ENCODE measurements at regions not wholly inside any gene's neighbourhood (a gene's known extent, or its start where the extent isn't known, plus 50 kb on each side); places are given as distances from the start of the nearest gene placed in this dataset.
"Not testable (repeated sequence)": the region's sequence is repeated elsewhere in the genome, so short reads cannot be mapped to it uniquely, and the experiment has no call there.

DNA sequence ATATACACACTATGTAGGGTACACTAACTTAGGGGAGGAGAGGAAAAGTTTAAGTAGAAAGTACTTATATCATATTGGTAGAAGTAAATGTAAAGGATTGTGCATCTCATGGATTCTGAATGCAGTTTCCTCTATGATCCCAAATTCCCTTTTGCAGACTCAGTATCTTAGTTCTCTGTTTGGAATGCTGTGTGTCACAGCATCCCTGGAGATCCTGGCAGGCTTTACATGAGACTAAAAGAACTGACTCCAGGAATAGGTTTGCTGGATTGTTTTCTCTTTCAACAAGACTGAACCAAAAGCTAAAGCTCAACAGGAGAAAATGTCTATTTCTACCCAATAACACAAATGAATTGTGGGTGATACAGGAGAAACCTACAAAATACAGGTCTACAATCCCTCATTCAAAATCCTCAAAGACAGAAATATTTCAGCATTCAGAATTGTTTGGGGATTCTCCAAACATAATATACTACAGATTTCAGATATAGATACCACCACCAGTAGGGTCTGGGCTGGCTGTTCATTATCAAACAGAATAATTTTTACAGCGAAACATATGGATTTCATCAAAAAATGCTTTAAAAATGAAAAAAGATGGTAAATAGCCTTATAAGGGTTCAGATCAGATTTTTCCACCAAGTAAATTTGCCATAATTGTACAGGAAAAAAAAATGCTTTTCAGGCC is 324.7 kb upstream of the GRAMD2B start:
- no peak for DNase-seq

DNA sequence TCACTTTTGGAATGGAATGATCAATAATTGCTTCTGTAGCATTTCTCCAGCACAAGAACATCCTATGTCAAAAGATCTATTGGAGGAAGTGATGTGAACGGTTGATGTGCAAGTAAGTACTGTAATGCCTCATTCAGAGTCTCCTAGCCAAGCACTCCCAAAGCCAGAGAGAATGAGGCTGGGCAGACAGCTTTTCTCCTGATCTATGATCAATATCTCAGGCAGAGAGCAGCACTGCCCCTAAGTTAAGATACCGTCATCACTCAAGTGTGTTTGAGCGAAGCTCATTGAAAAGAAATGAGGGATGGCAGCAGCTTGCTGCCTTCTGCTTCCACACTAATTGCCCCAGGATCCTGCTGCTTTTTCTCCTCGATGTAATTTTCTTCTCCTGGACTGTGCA is 324.1 kb upstream of the GRAMD2B start:
- DNase-seq = no peak

DNA sequence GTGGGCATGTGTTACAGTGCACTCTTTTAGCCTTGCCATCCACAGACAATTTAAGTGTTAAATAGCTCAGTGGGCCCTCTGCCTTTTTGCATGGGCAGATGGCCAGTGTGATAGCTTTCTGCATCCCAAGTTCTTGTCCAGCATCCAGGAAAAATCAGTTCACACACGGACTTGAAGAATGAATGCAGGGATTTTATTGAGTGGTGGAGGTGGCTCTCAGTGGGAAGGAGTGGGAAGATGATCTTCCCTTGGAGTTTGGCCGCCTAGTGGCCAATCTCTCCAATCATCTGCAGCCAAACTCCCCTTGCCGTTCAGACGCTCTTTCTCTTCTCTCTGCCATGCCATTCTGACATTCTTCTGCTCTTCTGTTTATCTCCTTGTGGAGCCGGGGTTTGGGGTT is 322.4 kb upstream of the GRAMD2B start:
- DNase-seq = no peak

DNA sequence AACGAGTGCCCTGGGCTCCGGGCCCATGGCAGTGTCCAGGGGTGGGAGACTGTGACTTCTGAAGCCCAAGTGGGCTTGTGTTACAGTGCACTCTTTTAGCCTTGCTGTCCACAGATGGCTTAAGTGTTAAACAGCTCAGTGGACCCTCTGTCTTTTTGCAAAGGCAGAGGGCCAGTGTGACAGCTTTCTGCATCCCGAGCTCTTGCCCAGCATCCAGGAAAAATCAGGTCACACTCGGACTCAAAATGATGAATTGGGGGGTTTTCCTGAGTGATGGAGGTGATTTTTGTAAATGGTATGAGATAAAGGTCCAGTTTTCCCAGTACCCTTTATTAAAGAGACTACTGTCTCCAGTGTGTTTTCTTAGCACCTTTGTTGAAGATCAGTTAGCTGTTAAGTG is 321.3 kb upstream of the GRAMD2B start:
- DNase-seq = no peak

DNA sequence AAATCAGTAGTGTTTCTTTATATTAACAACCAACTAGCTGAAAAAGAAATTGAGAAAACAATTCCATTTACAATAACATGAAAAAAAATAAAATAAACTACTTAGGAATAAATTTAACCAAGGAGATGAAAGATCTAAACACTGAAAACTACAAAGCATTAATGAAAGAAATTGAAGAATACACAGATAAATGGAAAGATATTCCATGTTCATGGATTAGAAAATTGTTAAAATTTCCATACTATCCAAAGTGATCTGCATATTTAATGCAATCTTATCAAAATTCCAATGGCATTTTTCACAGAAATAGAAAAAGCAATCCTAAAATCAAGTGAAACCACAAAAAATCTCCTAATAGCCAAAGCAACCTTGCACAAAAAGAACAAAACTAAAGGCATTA is 320.2 kb upstream of the GRAMD2B start:
- no peak for DNase-seq

DNA sequence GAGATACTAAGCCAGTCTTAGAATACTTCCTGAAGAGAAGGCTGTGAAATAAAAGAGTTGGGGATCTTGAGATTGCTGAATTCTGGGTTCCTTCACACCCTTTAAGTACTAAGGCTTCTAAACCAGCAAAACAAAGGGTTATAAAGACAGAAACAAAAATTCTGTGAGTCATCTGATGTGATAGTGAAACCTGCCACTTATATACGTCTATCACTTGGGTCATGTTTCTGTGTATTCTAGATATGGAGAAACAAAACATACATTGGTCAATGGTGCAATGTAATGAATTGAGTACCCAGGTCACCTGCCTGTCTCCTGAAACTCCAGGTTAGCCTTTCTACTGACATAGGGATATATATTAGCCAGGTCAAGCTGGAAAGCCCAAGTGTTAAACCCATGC is 319.3 kb upstream of the GRAMD2B start:
- DNase-seq = no peak

DNA sequence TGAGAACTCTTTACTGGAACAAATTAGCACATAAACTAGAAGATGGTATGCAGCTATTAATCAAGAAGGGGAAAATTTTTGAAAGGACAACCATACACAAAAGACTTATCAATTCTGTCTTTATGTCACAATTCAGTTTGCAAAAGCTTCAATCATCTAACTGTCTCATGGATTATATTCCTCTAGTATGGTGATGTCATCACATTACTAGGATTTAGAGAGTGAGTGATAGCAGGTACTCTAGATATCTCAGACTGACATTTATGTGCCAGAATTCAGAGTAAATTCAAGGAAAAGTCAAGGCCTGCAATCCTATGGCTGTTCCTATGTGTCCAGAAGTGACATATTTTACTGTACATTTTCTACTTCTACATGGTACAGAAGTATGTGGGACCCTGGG is 318.9 kb upstream of the GRAMD2B start:
- no peak for DNase-seq

DNA sequence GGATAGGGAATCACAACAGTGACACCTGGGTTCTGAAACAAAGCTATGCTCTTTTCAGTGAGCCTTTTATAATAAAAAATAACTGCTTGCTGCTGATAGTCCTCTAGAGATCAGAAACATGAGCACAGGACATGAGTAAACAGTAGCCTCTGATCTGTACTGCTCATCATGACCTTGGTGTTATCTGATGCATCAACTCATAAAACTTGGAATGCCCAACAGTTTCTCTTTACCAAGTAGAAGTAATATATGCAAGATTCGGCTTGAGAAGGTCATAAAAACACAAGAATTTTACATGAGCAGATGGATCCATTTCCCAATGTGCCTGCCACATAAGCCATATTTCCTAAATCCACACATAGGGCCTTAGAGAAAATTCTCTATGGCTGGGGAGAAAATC is 318.3 kb upstream of the GRAMD2B start:
- DNase-seq = no peak

DNA sequence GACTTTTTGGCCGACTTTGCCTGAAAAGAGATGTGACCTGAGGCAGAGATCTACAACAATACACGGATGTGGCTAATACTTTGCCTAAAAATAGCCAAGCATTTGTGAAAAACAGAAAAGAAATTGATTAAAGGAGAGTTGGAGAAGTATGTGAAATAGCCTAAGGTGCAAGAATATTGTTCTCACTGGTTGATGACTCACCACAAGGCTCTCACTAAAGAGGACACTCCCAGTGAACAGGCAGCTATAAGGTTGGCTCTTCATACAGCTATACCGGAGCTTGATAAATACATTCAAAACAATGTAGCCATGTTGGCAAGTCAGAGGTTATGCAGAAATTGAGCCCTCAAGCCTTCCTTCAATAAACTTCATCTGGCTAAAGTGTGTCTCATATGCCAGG is 317.2 kb upstream of the GRAMD2B start:
- no peak for DNase-seq

DNA sequence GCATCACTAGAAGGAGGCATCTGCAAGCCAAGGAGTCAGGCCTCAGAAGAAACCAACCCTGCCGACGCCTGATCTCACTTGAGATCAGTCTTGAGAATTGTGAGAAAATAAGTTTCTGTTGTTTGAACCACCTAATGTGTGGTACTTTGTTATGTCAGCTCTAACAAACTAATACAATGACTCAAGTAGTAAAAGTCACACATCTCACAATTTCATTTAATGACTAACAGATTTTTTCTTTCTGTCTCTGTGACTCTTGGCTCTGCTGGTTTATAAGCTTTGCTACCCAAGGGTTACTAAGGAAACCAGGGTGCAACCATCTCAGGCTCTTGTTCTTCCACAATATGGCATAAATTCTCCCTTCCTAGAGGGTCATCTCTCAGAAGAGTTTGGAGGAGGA is 315.8 kb upstream of the GRAMD2B start:
- no peak for DNase-seq

DNA sequence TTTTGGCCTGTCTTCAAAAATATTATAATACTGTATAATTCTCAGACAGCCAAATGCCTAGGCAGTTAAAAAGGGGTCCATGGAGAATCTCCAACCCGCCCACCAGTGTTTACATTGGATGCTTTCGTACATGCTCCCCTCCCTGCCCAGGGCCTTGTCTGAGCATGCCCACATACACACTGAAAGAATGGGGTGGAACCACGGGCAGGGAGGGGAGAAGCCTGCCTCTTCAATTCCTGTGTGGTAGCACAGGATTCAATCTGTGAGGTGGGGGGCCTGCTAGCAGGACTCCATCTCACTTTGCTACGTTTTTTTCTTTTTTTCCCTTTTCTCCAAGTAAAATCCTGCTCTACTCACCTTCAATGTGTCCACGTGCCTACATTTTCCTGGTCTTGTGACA is 314.7 kb upstream of the GRAMD2B start:
- no peak for DNase-seq

DNA sequence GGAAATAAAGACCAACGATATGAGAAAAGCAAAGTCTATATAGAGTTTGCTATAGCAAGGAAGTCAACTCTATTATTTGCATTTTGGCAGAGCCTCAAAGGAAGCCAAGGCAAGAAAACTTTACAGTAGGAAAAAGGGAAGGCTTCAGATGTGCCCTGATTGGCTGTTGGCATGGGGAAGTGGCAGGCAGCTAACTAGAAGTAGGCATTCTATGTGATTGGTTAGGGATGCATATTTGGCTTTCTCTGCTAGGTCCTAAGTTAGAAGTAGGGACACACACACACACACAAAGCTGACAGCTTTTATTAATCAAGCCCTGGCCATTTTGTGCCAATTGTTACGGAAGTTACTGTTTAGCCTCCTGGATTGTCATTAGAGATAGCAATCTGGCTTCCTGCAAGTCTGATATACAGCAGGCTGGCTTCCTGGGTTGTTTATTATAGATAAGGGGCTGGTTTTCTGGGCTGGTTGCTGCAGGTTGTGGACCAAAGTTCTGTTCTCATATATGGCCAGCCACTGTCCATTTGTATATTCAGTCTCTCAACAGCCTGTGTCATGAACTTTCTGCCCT is 308.1 kb upstream of the GRAMD2B start:
- no peak for DNase-seq

DNA sequence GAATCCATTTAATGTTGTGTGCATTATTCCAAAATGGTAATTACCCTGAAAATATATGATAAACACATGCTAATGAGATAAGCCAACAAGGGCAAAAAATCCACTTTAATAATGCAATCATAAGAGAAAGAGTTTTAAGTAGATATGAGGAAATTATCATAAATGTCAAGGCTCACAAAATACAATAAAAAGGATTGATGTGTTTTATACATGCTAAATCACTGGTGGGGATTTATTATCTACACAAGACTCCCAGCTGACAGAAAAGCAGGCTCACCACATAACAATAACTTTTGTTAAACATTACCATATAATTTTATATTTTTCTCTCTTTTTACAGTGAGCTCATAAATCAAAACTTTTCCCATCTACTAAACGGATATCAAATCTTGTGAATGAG is 306.2 kb upstream of the GRAMD2B start:
- DNase-seq = no peak

DNA sequence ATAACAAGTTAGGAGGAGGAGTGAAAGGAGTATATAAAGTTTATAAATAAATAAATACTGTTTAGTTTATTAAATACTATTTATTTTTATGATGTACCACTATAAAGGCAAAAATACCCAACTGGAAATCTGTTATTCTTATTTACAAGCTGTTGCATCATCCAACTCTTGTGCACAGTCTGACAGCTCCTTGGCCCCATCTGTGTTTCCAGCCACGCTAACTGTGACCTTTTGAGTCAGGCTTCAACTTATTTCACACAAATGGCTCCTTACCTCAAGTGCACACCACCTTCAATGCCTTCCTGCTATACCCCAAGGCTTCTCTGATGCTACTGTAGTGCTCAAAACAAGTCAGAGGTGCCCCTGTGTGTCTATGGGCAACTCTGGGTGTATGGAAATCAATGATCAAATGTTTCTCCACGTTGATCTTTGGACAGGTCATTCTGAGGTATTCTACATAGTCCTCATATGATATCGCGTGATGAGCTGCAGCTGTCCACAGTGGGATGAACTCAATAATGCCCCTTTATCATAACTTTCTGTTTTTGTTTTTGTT is 303.2 kb upstream of the GRAMD2B start:
- no peak for DNase-seq

DNA sequence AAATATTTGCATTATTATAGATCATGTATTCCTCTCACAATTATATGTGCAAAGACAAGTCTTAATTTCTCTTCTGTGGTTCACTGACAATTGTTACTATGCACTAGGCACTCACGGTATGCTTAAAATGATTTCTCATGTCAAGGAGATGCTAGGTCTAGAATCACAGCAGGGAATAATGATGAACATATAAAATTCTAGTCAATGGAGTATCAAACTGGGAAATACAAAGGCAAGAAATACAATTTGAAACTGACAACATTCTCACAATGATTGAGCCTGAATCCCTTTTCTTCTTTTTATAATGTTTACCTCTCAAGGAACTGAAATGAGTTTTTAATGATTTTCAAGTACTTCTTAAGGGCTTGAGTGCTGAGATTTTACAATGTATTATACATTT is 302.3 kb upstream of the GRAMD2B start:
- no peak for DNase-seq

DNA sequence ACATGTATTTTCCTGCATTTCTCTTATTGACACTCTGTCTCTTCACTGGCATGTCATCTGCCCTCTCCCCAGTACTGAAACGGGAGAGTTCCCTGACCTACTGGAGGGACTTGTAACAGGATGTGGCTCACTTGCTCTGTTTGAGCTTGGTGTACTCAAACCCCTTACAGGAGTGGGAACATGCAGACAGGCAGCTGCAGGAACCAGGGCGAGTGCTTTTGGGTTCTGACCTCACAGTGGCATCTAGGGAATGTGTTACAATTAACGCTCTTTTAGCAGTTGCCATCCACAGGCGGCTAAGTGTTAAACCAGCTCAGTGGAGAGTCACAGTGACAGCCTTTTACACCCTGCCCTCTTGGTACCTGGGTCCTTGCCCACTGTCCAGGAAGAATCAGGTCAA is 300.3 kb upstream of the GRAMD2B start:
- no peak for DNase-seq

DNA sequence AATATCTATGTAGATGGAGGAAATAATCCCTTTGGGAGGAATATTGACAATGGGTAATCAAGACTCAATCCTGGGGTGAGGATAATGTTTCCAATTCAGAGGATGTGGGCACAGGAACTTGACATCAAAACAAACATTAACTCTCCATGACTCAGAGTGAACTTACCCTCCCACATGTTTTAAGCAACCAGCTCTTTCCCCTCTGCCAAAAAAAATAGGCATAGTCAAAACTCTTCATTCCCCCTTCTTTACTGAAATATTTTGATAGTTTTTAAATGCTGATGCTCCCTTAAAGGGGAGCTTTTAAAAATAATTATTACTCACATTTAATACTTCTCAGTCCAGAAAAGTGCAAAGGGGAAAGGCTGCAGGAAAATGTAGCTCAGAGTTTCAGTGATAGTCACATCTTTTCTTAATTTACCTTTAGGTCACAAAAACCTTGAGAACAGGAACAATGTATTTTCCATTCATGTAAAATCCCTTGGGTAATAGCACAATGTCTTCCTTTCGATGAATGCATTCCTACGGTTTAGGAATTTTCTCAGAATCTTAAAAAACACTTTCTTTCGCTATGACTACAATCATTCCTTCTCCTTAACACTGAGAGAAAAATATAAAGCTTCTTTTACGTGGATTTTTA is 298.4 kb upstream of the GRAMD2B start:
- no peak for DNase-seq

DNA sequence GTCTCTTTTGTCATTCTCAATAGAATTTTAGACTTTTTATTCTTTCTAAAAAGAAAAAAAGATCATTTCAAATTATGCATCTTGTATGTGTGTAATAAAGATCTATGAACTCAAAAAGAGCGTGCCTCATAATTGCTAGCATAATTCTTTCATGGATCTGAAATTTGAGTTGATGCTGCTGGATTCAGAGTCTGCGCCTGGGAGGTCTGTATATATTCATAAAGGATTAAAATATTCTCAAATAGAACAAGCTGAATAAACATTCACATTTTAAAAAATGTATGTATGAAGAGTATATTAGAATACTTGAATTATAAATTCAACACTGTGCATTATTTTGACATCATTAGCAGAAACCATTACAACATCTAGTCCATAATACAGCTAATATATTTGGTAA is 297.8 kb upstream of the GRAMD2B start:
- DNase-seq = no peak

DNA sequence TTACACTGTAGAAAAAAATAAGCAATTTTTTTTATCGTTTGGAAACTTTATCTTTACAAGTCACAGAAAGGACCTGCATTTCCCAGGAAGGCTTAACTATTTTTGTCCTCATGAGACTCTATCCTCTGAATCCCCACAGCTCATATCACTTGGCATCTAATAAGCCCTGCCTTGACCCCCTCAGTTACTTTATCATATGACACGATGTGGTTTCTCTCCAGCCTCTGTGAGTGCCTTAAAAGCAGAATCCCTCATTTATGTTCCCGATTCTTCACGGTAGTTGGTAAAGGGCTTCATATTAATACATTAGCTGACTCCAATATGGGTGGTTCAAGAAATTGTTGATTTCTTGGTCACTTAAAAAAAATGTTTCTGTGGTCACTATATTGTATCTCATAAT is 296.6 kb upstream of the GRAMD2B start:
- DNase-seq = no peak

DNA sequence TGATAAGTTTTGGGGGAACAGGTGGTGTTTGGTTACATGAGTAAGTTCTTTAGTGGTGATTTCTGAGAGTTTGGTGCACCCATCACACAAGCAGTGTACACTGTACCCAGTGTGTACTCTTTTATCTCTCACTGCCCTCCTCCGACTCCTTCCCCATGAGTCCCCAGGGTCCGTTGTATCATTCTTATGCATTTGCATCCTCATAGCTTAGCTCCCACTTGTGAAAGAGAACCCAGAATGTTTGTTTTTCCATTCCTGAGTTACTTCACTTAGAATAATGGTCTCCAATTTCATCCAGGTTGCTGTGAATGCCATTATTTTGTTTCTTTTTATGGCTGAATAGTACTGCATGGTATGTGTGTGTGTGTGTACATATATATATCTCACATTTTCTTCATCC is 295.8 kb upstream of the GRAMD2B start:
- DNase-seq = not testable (repeated sequence)

DNA sequence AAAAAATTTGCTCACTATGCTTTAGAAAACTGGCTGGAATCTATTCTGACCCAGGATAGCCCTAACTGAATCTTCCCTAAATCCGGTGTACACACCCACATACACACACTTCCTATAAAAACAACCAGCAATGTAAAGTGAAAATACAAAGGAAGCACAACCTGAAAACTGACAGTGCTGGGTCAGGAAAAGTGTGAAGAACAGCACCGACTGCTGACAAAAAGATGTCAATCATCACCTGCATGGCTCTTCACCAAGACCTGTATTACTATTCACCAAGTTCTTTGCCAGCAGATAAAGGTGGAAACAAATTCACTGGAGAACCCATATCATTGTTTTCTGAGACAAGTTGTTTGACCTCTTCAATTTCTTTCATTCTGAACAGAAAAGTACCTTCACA is 293.8 kb upstream of the GRAMD2B start:
- no peak for DNase-seq

DNA sequence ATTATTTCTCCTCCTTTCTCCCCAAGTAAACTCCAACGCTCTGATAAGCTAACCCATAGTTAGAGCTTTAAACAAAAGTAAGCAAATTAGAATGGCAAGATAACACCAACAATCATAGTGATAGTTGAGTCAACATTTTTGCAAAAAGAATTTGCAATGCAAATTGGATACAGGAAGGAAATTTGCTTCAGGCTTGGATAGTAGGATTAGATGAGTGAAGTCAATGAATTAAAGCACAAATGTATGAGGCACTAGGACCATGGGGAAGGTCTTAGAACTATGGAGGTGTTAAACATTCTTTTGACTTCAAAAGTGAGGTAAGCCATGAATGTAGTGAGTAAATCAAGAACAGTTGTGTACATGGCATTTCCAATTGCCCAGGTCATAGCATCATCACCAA is 289.8 kb upstream of the GRAMD2B start:
- DNase-seq = no peak

DNA sequence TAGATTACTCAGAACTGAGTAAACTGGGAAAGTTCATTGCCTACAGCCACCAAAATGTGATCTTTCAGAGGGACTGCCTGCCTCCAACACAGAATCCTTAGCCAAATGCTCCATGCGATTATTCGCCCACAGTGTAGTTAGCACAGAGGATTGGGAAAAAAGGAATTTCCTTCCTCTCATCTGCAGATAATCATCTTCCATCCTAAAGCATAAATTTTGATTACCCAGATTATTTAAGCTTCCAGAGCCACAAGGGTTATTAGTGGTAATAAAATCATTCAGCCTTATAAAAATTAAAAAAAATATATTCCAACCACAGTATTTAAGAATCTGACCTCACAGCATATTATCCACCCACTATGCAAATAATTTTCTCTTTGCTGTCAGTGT is 285.3 kb upstream of the GRAMD2B start:
- DNase-seq = no peak

DNA sequence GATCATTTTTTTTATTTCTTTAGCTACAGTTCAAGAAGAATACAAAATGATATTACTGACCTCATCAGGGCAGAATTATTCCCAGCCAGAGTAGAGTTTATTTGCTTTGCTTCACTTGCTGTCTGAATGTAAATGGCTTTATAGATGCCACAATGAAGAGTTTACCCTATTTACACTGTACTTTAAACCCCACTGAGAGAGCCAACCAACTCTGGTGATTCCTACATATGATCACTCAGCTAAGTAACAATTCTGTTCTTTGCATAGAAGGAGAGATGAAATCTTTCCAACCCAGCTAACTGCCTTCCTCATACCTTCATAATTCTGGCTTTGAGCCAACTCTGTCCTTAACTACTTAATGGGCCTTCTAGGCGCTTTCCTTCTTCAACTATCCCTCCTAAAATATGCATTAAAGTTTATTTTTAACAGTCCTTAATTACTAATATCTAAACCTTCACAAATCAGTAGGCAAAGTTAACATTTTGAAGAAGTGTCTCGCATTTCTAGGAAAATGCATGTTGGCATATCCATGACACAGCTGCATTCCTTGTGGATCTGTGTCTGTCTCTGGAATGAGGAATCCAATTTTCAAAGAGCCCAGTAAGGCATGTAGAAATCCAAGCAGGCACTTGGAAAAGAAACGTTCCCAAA is 284.8 kb upstream of the GRAMD2B start:
- no peak for DNase-seq

Measured in NCI-H1930 (cell line).